ENCODE measurements at regions not wholly inside any gene's neighbourhood (a gene's known extent, or its start where the extent isn't known, plus 50 kb on each side); places are given as distances from the start of the nearest gene placed in this dataset.

GRCh38 chr18:22689712-22690111, 243.4 kb upstream of the RBBP8 start:
- TF ChIP-seq SIN3A (IDR thresholded peaks at IDR 0.05; ENCODE audit: borderline replicate concordance, insufficient read depth, low read length) (peak; percentile 61; the same call in 1 of the 2 replicates), TAF1 (IDR thresholded peaks at IDR 0.05; ENCODE audit: borderline replicate concordance, insufficient read depth, low read length) (no peak), POLR2AphosphoS5 (IDR thresholded peaks at IDR 0.05; ENCODE audit: low read depth, low read length) (no peak; the same call in 1 of the 2 replicates)
